ENCODE measurements at regions not wholly inside any gene's neighbourhood (a gene's known extent, or its start where the extent isn't known, plus 50 kb on each side); places are given as distances from the start of the nearest gene placed in this dataset.
"Not testable (repeated sequence)": the region's sequence is repeated elsewhere in the genome, so short reads cannot be mapped to it uniquely, and the experiment has no call there.

DNA sequence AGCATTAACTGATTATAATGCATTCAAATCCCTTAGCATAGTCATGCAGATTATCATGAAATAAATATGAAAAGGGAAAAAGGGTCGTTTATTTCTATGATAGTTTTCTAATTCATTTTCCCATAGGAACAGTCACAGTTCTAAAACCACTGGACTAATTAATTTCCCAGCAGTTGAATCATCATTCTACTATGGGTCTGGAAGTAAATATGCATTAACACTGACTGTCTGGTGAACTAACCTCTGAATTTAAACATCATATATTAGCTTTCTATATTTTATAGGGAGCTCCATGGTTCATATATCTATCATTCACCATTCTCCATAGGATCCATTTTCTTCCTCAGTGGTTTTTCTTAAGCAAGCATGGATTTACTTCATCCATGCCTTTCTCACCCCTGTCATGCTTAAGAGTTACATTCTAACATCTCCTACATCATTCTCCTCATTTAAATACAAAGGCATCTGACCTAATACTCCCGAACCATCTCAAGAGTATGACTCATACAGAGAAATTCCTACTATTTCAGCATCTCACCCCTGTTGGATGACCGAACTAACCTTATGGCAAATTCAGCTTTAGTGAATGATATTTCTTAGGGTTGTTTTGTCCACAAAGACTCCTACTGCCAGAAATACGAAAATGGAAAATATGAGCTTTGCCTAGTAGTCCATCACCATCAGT lies 198.7 kb upstream of the ADAMTS3 start:
- DNase-seq (ENCODE audit: low spot score) = no peak
- POLR2A ChIA-PET = no interaction called here
- ATAC-seq = no peak
- H3K27ac Mint-ChIP-seq = no peak overlapping the region
- no peaks in the 10 kb centered on the region for H3K27me3 Mint-ChIP-seq (ENCODE audit: low read depth)
- H3K4me1 Mint-ChIP-seq = peaks cover 5% of the 10 kb centered on the region
- H3K9me3 Mint-ChIP-seq = peaks cover 16% of the 10 kb centered on the region
- H3K4me3 Mint-ChIP-seq = no peak overlapping the region
- CTCF ChIA-PET = interaction anchor here (1.1 kb wide), 1 partner anchor 142 kb away, joined by 4 read pairs; no protein-coding TSS in a partner anchor
- TF ChIP-seq ARID4B (CRISPR knock-in tag; IDR thresholded peaks at IDR 0.05; ENCODE audit: borderline replicate concordance) (no peak), NFYB (CRISPR knock-in tag; conservative IDR thresholded peaks at IDR 0.05; ENCODE audit: low read depth) (no peak), NFE2L1 (CRISPR knock-in tag; IDR thresholded peaks at IDR 0.05) (no peak), ZNF423 (CRISPR knock-in tag; IDR thresholded peaks at IDR 0.05) (no peak), CDX4 (CRISPR knock-in tag; IDR thresholded peaks at IDR 0.05; ENCODE audit: borderline replicate concordance) (no peak), SMAD4 (CRISPR knock-in tag; IDR thresholded peaks at IDR 0.05) (no peak), NFATC4 (CRISPR knock-in tag; IDR thresholded peaks at IDR 0.05) (no peak)
- TF ChIP-seq, protein P1, sequence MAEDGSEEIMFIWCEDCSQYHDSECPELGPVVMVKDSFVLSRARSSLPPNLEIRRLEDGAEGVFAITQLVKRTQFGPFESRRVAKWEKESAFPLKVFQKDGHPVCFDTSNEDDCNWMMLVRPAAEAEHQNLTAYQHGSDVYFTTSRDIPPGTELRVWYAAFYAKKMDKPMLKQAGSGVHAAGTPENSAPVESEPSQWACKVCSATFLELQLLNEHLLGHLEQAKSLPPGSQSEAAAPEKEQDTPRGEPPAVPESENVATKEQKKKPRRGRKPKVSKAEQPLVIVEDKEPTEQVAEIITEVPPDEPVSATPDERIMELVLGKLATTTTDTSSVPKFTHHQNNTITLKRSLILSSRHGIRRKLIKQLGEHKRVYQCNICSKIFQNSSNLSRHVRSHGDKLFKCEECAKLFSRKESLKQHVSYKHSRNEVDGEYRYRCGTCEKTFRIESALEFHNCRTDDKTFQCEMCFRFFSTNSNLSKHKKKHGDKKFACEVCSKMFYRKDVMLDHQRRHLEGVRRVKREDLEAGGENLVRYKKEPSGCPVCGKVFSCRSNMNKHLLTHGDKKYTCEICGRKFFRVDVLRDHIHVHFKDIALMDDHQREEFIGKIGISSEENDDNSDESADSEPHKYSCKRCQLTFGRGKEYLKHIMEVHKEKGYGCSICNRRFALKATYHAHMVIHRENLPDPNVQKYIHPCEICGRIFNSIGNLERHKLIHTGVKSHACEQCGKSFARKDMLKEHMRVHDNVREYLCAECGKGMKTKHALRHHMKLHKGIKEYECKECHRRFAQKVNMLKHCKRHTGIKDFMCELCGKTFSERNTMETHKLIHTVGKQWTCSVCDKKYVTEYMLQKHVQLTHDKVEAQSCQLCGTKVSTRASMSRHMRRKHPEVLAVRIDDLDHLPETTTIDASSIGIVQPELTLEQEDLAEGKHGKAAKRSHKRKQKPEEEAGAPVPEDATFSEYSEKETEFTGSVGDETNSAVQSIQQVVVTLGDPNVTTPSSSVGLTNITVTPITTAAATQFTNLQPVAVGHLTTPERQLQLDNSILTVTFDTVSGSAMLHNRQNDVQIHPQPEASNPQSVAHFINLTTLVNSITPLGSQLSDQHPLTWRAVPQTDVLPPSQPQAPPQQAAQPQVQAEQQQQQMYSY (CRISPR knock-in tag; IDR thresholded peaks at IDR 0.05) = no peak
- TF ChIP-seq, protein P2, sequence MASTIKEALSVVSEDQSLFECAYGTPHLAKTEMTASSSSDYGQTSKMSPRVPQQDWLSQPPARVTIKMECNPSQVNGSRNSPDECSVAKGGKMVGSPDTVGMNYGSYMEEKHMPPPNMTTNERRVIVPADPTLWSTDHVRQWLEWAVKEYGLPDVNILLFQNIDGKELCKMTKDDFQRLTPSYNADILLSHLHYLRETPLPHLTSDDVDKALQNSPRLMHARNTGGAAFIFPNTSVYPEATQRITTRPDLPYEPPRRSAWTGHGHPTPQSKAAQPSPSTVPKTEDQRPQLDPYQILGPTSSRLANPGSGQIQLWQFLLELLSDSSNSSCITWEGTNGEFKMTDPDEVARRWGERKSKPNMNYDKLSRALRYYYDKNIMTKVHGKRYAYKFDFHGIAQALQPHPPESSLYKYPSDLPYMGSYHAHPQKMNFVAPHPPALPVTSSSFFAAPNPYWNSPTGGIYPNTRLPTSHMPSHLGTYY (CRISPR knock-in tag; IDR thresholded peaks at IDR 0.05) = no peak
- H3K36me3 Mint-ChIP-seq = 0 out of 2 replicates have a peak, but pooled peaks cover 5% of the 10 kb centered on the region

DNA sequence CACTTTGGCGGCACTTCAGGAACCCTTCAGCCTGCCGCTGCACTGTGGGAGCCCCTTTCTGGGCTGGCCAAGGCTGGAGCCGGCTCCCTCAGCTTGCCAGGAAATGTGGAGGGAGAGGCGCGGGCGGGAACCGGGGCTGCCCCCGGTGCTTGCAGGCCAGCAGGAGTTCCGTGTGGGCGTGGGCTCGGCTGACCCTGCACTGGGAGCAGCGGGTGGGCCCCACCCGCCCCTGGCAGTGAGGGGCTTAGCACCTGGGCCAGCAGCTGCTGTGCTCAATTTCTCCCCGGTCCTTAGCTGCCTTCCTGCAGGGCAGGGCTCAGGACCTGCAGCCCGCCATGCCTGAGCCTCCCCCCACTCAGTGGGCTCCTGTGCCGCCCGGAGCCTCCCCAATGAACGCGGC lies 196.8 kb upstream of the ADAMTS3 start:
- H3K4me1 Mint-ChIP-seq; ATAC-seq; CTCF ChIA-PET; H3K4me3 Mint-ChIP-seq; DNase-seq (ENCODE audit: low spot score); H3K27me3 Mint-ChIP-seq (ENCODE audit: low read depth); H3K36me3 Mint-ChIP-seq; H3K27ac Mint-ChIP-seq; POLR2A ChIA-PET: not testable (repeated sequence)
- peaks cover 16% of the 10 kb centered on the region for H3K9me3 Mint-ChIP-seq

DNA sequence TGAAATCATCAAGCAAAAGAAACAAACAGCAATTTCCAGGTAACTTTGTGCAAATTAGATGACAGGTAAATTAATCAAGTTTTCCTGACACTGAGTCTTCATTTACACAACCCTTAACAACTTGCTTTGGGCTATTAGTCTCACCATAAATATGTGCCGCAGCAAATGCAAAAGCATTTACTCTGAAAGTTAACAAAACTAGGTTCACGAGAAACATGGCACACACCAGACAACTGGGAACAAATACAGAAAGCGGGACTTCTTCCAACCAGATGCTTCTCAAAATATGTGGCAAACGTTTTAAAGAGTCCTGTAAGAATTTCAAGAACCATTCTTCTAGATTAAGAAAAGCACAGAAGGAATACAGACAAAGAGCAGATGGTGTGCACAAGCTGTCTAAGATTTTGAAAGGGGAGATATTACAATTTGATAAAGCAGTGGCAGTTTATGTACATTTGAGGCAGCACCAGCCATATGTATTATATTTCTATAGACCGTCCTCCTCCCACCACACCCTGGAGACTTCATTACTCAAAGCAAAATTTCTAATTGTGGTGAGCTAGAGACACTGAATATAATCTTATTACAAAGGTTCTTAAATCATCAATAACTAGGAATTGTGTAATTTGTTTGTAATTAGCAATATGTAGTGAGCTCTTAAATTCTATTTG lies 192.5 kb upstream of the ADAMTS3 start:
- peaks cover 7% of the 10 kb centered on the region for H3K4me1 Mint-ChIP-seq
- no peaks in the 10 kb centered on the region for H3K27me3 Mint-ChIP-seq (ENCODE audit: low read depth)
- H3K9me3 Mint-ChIP-seq = peaks cover 23% of the 10 kb centered on the region
- ChIA-PET POLR2A (no interaction called here), CTCF (interaction anchor here (1.0 kb wide), 1 partner anchor 194 kb away, joined by 3 read pairs; no protein-coding TSS in a partner anchor)
- 0 out of 2 replicates have a peak, but pooled peaks cover under 1% of the 10 kb centered on the region for H3K36me3 Mint-ChIP-seq
- H3K27ac Mint-ChIP-seq = no peak overlapping the region
- no peak for DNase-seq (ENCODE audit: low spot score)
- no peak overlapping the region for H3K4me3 Mint-ChIP-seq
- ATAC-seq = no peak
- TF ChIP-seq, protein P3, sequence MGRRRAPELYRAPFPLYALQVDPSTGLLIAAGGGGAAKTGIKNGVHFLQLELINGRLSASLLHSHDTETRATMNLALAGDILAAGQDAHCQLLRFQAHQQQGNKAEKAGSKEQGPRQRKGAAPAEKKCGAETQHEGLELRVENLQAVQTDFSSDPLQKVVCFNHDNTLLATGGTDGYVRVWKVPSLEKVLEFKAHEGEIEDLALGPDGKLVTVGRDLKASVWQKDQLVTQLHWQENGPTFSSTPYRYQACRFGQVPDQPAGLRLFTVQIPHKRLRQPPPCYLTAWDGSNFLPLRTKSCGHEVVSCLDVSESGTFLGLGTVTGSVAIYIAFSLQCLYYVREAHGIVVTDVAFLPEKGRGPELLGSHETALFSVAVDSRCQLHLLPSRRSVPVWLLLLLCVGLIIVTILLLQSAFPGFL (CRISPR knock-in tag; IDR thresholded peaks at IDR 0.05; ENCODE audit: borderline replicate concordance) = no peak
- TF ChIP-seq NFATC4 (CRISPR knock-in tag; IDR thresholded peaks at IDR 0.05) = no peak
- TF ChIP-seq, protein P4, sequence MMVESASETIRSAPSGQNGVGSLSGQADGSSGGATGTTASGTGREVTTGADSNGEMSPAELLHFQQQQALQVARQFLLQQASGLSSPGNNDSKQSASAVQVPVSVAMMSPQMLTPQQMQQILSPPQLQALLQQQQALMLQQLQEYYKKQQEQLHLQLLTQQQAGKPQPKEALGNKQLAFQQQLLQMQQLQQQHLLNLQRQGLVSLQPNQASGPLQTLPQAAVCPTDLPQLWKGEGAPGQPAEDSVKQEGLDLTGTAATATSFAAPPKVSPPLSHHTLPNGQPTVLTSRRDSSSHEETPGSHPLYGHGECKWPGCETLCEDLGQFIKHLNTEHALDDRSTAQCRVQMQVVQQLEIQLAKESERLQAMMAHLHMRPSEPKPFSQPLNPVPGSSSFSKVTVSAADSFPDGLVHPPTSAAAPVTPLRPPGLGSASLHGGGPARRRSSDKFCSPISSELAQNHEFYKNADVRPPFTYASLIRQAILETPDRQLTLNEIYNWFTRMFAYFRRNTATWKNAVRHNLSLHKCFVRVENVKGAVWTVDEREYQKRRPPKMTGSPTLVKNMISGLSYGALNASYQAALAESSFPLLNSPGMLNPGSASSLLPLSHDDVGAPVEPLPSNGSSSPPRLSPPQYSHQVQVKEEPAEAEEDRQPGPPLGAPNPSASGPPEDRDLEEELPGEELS (CRISPR knock-in tag; IDR thresholded peaks at IDR 0.05) = no peak
- TF ChIP-seq, protein P5, sequence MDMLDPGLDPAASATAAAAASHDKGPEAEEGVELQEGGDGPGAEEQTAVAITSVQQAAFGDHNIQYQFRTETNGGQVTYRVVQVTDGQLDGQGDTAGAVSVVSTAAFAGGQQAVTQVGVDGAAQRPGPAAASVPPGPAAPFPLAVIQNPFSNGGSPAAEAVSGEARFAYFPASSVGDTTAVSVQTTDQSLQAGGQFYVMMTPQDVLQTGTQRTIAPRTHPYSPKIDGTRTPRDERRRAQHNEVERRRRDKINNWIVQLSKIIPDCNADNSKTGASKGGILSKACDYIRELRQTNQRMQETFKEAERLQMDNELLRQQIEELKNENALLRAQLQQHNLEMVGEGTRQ (CRISPR knock-in tag; IDR thresholded peaks at IDR 0.05) = no peak
- TF ChIP-seq, protein P6, sequence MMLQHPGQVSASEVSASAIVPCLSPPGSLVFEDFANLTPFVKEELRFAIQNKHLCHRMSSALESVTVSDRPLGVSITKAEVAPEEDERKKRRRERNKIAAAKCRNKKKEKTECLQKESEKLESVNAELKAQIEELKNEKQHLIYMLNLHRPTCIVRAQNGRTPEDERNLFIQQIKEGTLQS (CRISPR knock-in tag; conservative IDR thresholded peaks at IDR 0.05) = no peak

Data from WTC11 (cell line).